NCI-H2171 (cell line): ENCODE measurements at regions not wholly inside any gene's neighbourhood (a gene's known extent, or its start where the extent isn't known, plus 50 kb on each side); places are given as distances from the start of the nearest gene placed in this dataset.

Experiments used
- DNase-seq: peaks from one replicate; lab custom pipeline; 2025; lab: John Stamatoyannopoulos, UW

DNA sequence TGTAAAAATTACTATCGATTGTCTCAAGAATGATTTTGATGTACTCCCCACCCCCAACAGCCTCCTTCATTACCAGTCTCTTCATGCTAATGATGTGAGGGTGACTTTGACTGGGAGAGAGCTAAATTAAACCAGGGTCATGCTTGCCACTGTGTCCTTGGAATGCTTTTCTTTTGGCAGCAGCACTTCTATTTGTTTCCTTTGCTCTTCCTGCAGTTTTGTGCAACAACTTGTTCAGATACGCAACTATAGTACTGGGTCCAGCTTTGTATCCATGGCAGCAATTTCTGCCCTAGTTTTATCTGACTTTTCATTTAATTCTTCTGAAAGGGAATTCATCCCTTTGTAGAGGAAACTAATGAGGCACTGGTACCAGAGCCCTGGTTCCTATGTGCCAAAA is 2792.1 kb downstream of the PCDH9 start:
- no peak for DNase-seq

DNA sequence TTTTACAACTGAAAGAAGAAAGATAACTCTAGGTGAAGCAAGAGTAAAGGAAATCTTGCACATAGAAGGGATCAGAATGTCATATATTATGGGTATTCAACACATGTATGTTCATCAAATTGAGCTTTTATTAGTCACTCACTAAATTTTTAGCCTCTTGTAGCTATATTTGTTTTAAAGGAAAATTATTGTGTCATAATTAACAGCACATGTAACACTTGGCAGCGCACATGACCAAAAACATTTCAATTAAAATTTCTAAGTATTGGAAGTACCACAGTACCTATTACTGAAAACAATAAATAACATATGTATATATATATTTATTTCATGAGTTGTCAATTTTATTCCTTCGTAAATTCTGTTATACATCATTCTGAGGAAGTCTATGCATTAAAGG is 2800.4 kb downstream of the PCDH9 start:
- DNase-seq: no peak

DNA sequence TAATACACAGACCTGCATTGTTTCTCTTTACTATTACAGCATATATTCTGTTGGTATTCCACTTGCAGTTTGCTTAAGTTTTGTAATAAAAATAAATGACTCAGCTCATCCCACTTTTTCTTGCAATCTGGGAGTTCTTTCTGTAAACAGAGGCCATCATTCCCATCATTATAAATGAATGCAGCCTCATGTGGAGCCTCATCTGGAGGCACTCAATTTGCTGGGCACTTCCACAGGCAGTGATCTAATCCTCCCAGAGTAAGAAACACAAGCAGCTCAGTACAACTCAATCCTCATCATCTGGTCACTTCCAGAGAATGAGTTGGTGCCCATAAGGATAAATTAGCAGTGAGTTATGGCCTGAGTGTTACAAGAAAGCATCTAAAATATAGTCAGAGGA is 2801.9 kb downstream of the PCDH9 start:
- no peak for DNase-seq

DNA sequence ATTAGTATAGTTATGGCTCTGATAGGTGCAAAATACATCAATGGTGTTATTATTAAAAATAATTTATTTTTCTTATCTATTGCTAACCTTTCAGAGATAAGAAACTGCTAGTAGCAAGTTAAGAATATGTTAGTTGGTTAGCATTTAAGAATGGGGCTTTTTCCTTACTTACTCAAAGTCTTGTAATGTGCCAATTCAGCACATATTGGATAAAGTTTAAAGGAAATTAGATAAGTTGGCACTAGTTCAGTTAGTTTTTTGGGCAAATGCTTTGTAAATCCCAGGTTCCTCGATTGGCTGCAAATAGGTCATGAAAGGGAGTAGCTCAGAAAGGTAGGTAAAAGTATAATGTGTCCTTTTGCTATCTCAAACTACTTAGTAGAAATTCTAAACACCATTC is 2806.7 kb downstream of the PCDH9 start:
- DNase-seq: no peak

DNA sequence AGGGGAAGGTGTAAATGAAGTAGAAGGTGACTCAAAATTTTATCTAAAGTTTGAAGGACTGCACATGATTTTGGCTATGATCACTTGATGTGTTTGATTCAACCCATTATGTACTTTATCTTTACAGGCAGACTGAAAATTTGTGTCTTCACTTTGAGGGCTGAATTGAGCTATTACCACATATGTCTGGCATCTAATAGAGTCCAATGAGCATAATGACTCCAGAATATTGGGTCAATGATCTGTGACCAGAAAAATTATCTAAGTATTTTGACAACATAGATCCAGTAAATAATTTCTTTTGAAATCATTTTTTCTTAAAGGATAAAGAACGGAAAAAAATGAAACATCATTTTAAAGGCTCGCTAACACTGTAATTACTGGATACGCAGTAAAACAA is 2810.0 kb downstream of the PCDH9 start:
- DNase-seq: no peak

DNA sequence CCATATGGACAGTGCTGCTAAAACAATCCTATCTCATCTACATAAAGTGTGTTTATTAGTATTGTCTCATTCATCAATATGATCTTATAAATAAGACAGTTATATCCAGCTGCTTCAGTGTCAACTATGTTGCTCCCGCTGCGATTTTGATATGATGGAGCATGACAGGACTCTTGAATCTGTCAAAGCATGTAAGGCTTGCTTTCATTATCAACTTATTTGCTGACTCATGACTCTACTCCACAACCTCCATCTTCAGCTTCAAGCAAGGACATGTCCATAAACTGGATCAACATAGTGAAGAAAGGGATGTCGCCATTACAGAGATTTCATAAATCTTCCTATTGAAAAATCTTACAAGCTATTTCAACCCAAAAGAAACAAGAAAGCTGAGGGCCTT is 2812.6 kb downstream of the PCDH9 start:
- no peak for DNase-seq

DNA sequence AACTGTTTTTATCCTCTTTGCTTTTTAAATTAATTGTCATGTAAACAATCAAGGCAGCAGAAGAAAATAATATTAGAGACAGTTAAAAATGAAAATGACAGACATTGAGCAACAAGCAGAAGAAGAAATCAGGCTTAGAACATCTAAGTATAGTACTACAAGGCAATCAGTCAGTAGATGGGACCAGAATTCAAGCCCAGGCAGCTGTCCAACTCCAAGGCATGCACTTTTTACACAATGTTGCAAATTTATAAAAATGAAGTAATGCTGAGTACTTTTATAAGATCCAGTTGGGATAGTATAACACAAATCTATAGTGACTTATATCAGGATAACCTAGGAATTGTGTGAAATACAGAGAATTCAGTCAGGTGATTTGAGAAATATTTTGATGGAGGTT is 2815.8 kb downstream of the PCDH9 start:
- no peak for DNase-seq

DNA sequence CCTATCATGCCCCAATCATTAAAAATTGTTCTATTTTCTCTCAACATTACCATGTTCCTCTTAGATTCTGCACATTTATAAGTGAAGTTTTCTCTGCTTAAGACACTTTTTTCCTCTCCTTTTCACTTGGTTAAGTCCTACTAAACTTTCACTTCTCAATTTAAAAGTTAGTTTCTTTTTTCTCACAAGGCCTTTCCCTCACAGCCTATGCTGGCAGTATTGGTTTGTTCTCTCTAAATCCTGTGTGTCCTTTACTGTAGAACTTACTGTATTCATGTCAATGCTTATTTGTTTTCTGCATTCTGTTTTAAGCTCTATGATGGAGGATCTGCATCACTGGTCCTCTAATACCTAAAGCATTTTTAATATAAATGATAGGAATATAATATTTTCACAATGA is 2816.6 kb downstream of the PCDH9 start:
- DNase-seq: no peak

DNA sequence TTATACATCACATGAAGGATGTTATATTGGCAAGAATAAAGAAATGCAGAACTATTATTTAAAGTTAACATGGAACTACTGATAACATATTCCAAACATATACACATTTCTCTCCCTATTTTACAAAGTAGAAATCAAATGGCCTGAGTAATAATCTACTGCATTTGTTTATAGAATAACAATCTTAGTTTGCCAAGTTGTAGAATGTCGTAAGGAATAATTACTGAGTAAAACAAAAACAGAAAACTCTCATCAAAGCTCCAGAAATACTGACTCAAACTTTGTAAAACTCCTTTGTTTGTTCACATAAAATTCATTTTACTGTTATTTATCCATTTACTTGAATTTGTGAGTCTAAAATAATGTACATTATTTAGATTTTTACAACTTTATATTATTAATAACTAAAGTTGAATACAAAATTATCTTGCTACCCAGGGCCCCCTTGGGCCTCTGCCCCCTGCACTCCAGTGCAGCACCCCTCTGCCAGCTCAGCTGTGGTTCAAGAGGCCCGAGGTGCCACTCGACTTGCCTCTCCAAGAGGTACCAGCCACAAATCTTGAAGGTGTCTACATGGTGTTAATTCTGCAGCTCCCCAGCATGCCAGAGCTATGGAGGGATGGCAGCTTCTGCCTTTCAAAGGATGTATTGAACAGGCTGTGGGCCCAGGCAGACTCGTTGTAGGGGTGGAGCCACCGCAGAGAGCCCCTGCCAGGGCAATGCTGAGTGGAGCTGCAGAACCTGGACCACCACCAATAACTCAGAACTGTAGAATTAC is 2819.7 kb downstream of the PCDH9 start:
- DNase-seq: no peak

DNA sequence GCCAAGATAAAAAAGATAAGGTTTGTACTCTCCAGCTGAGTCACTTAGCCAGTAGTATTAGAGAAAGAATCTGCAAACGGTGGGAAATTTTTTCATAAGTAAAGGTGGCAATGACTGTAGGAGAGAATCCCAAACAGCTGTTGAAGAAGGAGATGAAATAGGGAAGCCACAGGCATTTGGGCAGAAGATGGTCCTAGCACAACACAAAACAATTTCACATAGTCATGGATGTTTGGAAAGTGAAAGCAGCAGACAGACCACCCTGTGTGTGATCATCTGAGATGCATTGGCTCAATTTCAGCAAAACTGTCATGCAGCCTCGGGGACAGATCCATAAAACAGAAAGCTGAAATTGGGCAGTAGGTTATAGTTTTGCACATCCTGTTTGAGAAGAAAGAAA is 2832.4 kb downstream of the PCDH9 start:
- DNase-seq: no peak

DNA sequence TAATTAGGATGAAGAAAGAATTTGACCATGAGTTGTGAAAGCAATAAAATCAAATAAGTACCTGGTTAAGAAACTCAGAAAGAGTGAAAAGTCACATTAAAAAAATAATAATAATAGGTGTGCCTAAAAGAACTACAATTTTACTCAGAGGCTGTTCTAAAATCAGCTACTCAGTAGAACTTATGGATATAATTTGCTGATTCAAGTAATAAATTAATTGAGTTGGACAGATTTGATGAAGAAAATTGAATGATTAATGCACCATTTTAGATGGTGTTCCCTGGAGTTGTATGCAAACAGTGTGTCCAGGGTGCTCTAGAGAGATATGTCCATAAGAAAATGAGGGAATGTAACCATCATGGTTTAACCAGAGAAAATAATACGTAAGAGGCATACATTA is 2852.5 kb downstream of the PCDH9 start:
- DNase-seq: no peak

DNA sequence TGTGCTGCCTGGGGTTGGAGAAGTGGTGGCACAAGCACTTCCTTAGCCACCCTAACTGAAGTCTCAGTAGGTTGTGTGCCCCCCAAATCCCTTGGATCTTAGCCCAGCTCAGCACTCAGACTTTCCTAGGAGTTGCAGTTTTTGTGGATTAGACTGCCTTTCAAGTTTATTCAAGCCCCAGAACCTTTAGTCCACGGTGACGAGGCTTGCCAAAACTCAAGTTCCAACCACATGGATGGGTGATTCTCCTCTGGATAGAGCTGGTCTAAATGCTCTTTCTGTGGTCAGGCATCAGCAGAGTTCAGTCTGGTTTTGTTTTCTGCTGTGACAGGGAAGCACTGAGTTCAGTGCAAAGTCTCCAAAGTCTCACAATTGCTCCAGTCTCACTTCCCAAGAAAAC is 2858.7 kb downstream of the PCDH9 start:
- no peak for DNase-seq

DNA sequence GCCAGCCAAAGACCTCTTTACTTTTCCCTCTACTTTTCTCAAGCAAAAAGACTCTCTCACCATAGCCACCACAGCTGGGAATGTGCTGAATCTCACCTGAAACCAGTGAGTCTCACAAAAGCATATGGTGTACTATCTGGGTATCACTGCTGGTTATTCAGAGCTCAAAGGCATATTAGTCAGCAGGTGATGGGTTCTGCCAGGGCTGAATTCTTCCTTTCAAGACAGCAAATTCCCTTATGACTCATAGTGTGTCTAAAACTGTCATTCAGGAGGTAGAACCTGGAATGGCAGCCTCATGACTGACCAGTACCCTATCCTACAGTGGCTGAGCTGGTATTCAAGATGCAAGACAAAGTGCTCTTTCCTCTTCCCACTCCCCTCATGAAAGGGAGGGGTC is 2859.1 kb downstream of the PCDH9 start:
- DNase-seq: no peak

DNA sequence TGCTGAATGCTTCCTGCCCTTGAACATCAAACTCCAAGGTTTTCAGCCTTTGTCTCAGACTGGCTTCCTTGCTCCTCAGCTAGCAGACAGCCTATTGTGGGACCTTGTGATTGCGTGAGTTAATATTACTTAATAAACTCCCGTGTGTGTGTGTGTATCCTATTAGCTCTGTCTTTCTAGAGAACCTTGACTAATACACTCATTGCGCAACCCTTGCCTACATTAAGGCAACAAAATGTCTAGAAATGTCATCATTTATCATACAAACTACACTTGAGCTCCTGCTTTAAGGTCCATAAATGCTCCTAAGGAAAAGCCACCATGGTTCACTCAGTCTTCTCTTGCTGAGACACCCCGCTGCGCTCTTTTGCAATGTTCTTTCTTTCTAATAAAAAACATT is 2861.0 kb downstream of the PCDH9 start:
- DNase-seq: no peak

DNA sequence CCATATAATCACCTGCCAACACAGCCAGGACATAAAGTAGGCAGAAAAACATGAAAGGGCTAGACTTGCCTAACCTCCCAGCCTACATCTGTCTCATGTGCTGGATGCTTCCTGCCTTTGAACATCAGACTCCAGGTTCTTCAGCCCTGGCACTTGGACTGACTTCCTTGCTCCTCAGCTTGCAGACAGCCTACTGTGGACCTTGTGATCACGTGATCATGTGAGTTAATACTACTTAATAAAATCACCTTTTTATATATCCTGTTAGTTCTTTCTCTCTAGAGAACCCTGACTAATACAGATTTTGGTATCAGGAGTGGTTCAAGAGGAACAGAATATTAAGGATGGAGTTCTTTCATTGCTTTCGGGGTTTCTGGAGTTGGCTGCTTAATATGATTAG is 2867.6 kb downstream of the PCDH9 start:
- DNase-seq: no peak

DNA sequence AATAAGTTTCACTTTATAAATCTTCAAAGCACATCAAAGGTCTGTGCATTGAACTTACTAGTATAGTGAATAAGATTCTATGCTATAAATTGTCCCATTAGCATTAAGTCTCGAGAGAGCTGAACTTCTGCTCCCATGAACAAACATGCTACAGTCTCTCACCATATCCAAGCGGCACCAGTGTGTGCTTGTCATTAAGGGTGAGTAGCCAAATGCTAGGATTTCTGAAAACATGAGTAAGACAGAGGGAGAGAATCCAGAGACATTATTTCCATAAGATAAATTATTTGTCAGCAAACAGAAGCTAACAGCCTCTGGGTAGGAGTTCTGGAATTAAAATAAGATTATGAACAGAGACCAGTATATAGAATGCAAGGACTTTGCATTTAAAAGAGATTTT is 2882.5 kb downstream of the PCDH9 start:
- no peak for DNase-seq

DNA sequence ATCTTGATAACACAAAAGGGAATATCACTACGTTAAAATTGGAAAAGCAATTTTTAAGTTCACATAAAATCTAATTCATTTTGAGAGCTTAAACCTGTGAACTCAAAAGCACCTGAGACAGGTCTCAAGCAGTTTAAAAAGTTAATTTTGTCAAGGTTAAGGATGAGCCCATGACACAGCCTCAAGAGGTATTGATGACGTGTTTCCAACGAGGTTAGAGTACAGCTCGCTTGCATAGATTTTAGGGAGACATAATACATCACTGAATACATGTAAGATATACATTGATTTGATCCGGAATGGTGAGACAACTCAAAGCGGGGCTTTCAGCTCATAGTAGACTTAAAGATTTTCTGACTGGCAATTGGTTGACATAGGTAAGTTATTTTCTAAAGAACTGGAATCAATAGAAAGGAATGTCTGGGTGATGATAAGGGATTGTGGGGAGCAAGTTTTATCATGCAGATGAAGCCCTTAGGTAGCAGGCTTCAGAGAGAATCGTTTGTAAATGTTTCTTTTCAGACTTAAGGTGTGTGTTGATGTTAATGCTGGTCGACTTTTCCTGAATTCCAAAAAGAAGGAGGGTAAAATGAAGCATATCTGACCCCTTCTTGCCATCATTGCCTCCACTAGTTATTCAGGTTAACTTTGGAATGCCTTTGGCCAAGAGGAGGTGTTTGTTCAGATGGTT is 2890.6 kb downstream of the PCDH9 start:
- DNase-seq: no peak

DNA sequence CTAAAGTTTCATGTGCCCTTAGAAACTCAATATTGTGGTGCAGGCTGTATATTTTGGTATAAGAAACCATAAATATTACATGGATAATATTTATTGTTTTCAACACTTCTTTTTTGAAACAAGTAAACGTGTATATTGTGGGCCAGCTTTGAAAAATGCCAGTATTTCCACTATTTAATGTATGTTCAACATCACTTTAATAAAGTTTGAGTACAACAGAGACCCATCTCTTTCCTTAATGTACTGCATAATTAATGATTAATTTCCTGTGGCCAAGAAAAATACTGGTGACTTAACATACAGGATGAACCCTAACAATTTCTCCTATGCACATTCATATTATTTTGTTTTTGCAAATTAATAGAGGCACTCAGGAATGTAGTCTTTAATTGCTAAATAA is 2891.5 kb downstream of the PCDH9 start:
- DNase-seq: no peak

DNA sequence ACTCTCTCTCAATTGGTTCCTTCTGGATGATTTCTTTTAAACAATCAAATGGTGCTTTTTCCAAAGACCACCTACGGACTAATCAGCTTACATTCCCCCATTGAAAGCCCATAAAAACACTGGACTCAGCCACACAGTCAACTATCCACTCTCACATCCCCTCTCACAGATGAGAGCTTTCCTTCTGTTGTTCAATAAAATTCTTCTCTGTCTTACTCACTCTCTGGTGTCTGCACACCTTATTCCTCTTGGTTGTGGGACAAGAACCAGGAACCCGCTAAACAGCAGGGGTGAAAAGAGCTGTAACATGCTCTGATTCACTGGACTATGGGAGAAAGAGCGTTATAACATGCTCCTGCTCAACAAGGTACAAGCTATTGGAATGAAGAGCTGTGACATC is 2896.2 kb downstream of the PCDH9 start:
- no peak for DNase-seq

DNA sequence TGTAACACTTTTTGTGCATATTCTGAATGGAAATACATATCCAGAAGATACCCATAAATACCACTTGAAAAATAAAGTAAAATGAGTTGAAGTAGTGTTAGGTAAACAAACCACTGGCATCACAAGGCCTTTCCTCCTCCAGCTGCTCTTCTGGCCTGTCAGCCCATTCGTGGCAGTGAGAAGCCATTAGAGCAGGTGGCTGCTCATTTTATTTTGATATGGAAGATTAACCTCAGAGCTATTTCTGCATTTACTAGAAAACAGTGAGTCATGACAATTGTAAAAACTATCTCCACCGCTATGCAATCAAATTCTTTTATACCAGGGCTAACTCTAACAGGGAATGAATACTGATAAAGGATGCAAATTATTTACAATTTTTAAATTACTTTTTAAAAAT is 2898.1 kb downstream of the PCDH9 start:
- no peak for DNase-seq

DNA sequence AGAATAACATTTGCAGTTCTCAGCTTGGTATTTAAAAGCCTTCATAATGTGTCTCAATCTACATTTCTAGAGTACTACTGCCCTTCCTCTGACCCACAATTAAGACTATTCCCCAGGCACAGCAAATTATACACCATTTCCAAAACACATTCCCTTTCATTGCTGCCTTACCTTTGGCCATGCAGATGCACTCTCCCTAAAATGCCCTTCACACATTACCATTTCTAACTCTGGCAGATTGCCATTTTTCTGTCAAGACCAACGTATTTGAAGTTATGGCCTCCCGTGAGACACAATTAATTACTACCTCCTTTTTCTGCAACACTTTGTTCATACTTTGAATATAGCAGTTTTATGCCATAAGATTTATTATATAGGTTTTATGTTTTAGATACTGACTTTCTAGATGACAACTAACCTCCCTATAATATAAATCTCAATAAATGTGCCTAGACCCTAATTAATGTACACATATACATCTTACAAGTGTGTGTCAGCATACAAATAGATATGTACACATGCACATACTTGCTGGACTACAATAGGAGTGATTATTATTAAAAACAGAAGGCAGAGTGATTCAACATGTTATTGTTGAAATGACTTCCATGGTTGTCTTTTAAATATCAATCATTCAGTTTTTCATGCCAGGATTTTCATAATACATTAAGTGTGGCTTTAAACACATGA is 2902.5 kb downstream of the PCDH9 start:
- no peak for DNase-seq

DNA sequence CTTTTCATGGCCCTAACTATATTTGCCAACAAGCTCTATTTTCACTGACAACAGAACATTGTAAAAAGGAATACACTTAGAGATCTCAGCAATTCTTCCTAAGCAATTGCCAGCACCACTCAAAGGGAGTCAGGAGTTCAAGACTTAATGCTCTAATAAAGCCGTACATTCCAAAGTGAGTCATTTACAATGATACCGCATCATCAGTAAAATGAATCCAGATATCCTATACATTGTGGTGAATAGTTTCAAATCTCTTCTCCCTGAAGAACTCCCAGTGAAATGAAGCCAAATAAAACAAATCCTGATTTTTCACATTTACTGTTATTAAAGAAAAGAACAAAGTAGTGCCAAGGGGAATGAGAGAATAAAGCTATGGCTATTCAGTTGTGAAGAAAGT is 2898.7 kb upstream of the PCDH20 start:
- no peak for DNase-seq

DNA sequence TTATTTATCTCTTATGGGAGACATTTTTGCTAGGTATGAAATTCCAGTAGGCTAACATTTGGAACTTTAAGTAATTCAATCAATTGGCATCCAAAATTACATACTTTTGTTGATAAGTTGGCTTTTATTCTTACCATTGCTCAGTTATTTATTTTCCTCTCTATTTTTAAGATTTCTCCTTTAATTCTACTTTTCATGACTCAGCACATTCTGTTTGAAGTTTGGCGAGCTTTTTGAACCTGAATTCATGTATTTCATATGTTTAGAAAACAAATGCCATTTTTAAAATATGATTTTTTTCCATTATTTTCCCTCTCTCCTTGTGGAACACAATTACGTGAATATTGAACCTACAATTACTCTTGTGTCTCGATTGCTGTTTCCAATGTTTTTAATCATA is 2896.3 kb upstream of the PCDH20 start:
- DNase-seq: no peak
